ENCODE measurements at regions not wholly inside any gene's neighbourhood (a gene's known extent, or its start where the extent isn't known, plus 50 kb on each side); places are given as distances from the start of the nearest gene placed in this dataset.
A peak's percentile ranks its signal among the peaks of the same experiment; 100 is the strongest.
"Not testable (repeated sequence)": the region's sequence is repeated elsewhere in the genome, so short reads cannot be mapped to it uniquely, and the experiment has no call there.

DNA sequence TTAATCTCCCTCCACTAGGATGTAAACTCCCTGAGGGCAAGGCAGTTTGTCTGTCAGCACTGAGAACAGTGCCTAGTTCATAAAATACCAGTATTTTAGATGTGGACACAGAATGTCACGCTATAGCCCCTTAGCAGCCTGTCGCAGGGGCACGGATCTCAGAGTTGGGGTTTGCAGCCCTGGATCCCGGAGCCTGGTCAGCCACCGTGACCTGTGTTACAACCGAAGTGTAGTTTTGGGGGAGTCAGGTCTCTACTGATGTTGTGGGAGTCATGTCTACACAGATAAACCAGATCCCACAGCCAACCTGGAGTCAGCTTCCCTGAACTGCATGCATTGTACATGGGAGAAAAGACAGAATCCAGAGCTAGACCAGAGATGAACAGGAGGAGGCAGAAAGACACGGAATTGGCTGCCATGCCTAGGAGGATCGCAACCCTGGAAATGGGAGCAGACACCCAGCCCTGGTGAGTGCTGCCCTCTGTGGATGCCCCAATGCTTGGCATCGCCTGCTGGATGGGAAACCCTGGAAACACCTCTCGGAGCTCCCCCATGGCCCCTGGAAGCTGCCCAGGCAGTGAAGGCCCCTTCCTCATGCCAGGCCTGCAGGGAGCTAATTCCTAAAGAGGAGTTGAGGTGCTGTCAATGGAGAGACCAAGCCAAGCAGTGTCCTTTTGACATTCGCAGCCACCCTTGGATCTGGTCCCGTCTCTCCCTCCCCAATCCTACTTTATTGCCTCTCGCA is 851.3 kb downstream of the TBC1D22A start:
- H3K9me3 ChIP-seq = peaks cover 0 to 9% (median 0%) of the 10 kb centered on the region in 12 donors

DNA sequence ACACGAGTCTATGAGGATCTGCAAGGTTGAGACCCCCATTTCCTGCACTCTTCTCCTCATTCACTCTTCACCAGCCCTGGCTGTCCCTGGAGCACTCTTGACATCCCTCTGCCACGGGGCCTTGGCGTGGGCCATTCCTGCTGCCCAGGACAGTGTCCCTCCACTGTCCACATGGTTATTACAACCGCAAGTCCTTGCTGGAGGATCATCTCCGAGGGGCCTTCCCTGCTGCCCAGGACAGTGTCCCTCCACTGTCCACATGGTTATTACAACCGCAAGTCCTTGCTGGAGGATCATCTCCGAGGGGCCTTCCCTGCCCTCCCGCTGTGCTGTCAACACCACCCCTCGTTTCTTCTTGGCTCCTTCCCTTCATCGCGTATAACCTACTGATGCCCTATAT is 850.7 kb downstream of the TBC1D22A start:
- DNase-seq = peak in 1 of 5 donors; percentile 5
- ATAC-seq; H3K9me3 ChIP-seq; H3K4me3 ChIP-seq; H3K27ac ChIP-seq; H3K36me3 ChIP-seq; intact Hi-C loops (cut with DNase I); H3K4me1 ChIP-seq: not testable (repeated sequence)
- WGBS, 4 donors = 71 to 89% (median 74%) methylated on average over 11 of the region's 11 CpGs
- peaks cover 0 to 38% (median 0%) of the 10 kb centered on the region in 9 donors for H3K27me3 ChIP-seq

More for the DNA sequence above, 851.3 kb downstream of the TBC1D22A start:
- Histone ChIP-seq H3K4me3 (no peak overlapping the region), H3K4me1 (no peaks in the 10 kb centered on the region), H3K27ac (no peak overlapping the region), H3K36me3 (no peaks in the 10 kb centered on the region), H3K27me3 (peaks cover 0 to 35% (median 0%) of the 10 kb centered on the region in 9 donors)
- WGBS, 4 donors = 86 to 91% (median 89%) methylated on average over 13 of the region's 13 CpGs
- ATAC-seq (no peak), DNase-seq (peak in 1 of 5 donors; percentile 10)
- no peak for TF ChIP-seq POLR2A (IDR thresholded peaks at IDR 0.05)
- TF ChIP-seq, protein P1, sequence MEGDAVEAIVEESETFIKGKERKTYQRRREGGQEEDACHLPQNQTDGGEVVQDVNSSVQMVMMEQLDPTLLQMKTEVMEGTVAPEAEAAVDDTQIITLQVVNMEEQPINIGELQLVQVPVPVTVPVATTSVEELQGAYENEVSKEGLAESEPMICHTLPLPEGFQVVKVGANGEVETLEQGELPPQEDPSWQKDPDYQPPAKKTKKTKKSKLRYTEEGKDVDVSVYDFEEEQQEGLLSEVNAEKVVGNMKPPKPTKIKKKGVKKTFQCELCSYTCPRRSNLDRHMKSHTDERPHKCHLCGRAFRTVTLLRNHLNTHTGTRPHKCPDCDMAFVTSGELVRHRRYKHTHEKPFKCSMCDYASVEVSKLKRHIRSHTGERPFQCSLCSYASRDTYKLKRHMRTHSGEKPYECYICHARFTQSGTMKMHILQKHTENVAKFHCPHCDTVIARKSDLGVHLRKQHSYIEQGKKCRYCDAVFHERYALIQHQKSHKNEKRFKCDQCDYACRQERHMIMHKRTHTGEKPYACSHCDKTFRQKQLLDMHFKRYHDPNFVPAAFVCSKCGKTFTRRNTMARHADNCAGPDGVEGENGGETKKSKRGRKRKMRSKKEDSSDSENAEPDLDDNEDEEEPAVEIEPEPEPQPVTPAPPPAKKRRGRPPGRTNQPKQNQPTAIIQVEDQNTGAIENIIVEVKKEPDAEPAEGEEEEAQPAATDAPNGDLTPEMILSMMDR (IDR thresholded peaks at IDR 0.05) = no peak
- intact Hi-C loops (cut with DNase I) = no loop called here

DNA sequence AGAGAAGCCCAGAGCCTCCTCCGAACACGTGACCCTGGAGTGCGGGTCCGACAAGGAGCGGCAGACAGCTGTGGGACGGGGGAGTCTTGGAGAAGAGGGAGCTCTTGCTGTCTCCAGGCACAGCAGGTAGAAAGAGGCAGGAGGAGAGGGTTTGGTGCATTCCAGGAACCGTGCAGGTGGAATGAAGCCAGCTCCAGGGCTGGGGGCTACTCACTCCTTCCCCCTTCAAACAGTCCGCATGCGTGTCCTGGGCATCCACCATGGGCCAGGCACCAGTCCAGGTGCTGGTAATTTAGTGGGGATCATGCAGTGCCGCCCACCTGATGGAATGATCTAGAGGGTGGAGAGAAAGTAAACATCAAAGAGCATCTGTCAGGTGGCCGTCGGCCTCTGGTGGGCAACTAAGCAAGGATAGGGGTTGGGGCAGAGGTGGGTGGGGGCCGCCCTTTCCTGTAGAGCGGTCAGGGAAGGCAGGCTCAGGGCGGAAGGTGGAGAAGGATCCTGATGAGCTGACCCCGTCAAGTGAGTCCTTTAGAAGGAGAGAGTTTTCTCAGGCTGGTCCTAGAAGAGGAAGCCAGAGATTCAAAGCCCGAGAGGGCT is 850.0 kb downstream of the TBC1D22A start:
- ATAC-seq = no peak
- peaks cover 0 to 36% (median 0%) of the 10 kb centered on the region in 9 donors for H3K27me3 ChIP-seq
- TF ChIP-seq, protein P1 (IDR thresholded peaks at IDR 0.05) = no peak
- no peak for TF ChIP-seq POLR2A (IDR thresholded peaks at IDR 0.05)

DNA sequence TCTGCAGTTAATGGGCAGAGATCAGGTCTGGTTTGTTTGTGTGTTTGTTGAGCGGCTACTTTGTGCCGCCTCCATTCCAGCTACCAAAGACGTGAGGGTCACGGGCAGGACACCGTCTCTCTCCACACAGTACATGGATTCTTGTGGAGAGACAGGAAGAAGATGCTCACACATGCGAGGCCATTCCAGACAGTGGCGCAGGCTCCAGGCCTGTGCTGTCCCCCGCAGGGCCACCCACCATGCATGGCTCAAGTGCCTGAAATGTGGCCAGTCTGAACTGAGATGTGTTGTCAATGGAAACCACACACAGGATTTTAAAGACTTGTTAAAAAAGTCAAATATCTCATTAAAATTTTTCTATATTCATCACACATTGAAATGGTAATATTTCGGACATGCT is 848.3 kb downstream of the TBC1D22A start:
- peaks cover 0 to 23% (median 0%) of the 10 kb centered on the region in 9 donors for H3K27me3 ChIP-seq
- WGBS, 4 donors = 85 to 91% (median 90%) methylated on average over 9 of the region's 9 CpGs
- no peaks in the 10 kb centered on the region for H3K4me1 ChIP-seq
- H3K27ac ChIP-seq = no peak overlapping the region
- ATAC-seq = no peak
- no peak overlapping the region for H3K4me3 ChIP-seq
- H3K36me3 ChIP-seq = no peaks in the 10 kb centered on the region
- no peak for TF ChIP-seq POLR2A (IDR thresholded peaks at IDR 0.05)
- TF ChIP-seq, protein P1 (IDR thresholded peaks at IDR 0.05) = no peak
- peak in 1 of 5 donors; percentile 10 for DNase-seq
- H3K9me3 ChIP-seq = peaks cover 0 to 9% (median 0%) of the 10 kb centered on the region in 12 donors
- intact Hi-C loops (cut with DNase I) = no loop called here

More for the DNA sequence above, 850.0 kb downstream of the TBC1D22A start:
- H3K4me3 ChIP-seq = no peak overlapping the region
- 75 to 86% (median 78%) methylated on average over 17 of the region's 17 CpGs for WGBS, 4 donors
- no peaks in the 10 kb centered on the region for H3K4me1 ChIP-seq
- peaks cover 0 to 9% (median 0%) of the 10 kb centered on the region in 12 donors for H3K9me3 ChIP-seq
- H3K27ac ChIP-seq = no peak overlapping the region
- DNase-seq = peak in 1 of 5 donors; percentile 13
- intact Hi-C loops (cut with DNase I) = no loop called here
- H3K36me3 ChIP-seq = no peaks in the 10 kb centered on the region

Measured in heart left ventricle (tissue), 16 donors.